HG03439 (cell line): ENCODE measurements at regions not wholly inside any gene's neighbourhood (a gene's known extent, or its start where the extent isn't known, plus 50 kb on each side); places are given as distances from the start of the nearest gene placed in this dataset.
"Not testable (repeated sequence)": the region's sequence is repeated elsewhere in the genome, so short reads cannot be mapped to it uniquely, and the experiment has no call there.

Experiments
- ATAC-seq: cut with Tn5 transposase; IDR thresholded peaks from one replicate; pipeline ENCODE4 v1.9.1; 2021; ENCODE audit warnings: mild to moderate bottlenecking, moderate library complexity; ENCODE audit not compliant: unreplicated experiment

DNA sequence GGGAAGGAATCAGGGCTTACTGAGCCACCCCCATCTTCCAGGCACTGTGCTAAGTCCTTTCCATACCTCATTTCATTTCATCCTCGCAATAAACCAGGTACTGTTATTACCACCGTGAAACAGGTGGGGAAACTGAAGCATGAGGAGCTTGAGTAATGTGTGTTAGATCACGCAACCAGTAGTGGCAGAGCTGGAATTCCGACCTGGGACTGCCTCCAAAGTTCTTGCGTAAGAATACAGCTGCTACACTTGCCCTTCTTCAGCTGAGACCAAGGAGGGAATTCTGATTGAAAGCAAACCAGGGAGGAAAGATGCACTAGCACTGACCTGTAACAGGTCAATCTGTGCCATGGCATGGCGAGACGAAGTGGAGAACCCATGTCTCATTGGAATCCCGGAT is 113.4 kb upstream of the MSX2 start:
- ATAC-seq: no peak

DNA sequence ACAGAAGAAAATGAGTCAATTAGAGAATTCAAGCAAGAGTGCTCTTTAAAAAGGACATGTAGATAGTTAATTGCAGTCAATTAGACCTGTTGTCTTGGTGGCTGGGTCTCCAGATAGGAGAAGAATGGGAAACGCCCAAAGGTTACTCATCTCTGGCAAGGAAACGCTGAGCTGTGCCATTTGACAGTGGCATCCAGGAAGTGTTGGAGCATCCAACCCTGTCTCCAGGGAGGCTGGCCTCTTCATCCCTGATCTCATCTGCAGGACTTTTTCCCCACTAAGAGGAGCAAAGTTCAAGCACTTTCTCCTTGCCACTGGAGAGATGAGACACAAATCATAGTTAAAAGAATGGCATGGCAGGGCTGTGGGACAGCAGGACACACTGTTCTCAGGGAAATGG is 111.7 kb upstream of the MSX2 start:
- ATAC-seq: no peak

DNA sequence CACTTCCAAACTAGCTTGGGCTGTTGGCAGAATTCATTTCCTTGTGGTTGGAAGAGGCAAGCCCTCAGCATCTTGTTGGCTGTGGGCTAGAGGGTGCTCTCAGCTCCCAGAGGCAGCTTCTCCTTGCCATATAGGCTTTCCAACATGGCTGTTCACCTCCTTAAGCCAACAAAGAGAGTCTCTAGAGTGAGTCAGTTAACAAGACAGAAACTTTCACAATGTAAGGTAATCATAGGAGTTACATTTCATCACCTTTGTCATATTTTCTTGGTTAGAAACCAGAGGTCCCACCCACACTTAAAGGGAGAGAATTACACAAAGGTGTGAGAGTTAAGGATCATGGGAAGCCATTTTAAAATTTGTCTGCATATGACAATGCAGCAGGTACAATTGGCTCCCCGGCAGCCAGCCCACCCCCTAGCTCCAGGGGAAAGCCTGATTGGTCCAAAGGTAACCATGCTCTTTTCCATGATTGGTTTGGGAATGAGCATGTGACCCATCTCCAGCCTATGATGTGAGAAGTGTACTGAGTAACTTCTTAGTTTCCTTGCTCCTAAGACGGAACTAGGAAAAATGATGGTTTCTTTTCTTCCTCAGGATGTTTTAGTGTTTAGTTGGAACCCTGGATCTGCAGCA is 109.8 kb upstream of the MSX2 start:
- ATAC-seq: no peak

DNA sequence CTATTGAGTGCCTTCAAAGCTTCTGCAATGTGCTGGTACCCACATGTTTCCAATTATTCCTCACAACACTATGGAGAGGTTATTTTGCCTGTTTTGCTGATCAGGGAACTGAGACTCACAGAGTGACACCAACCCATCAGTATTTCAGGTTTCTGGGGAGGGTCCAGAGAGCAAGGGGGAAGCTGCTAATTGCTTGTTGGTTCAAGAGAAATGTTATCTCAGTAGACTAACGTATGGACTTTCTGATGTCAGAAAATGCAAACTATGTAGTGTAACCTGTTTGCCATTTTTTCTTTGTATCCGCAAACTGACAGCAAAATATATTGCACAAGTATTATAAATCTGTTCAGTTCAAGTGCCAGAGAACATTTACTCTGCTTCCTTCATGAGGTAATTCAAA is 108.3 kb upstream of the MSX2 start:
- no peak for ATAC-seq

DNA sequence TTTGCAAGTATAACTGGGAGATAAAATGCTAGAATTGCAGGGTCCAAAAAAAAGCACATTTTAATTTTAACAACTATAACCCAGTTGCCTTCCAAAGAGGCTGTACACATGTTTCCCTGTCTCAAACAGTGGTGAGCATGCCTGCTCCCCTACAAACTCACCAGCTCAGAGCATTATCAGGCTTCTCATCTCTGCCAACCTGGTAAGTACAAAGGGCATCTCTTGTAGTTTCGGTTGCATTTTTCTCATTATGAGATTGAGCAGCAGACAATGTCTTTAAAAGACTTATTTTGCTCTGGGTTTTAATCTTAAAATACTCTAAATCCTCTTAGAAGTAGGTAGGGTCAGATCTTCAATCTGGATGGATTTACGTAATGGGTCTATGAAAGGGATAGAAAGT is 107.1 kb upstream of the MSX2 start:
- ATAC-seq: no peak

DNA sequence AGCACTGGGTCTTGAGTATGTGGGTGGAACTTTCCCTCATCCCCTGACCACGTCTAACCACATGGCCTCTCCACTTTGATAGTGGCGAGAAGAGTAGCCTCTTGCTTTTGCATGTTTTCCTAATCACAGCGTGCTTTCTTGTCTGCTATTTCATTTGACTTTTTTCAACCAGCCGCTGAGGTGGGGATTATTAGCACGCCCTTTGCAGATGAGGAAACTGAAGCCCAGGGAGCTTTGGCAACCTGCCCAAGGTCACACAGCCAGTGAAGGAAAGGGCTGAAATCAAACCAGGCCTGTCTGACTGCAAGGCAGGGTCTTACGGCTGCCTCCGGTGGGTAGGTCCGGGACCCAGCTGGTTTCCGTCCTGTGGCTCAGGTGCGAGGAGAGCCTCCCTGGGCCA is 106.5 kb upstream of the MSX2 start:
- no peak for ATAC-seq

DNA sequence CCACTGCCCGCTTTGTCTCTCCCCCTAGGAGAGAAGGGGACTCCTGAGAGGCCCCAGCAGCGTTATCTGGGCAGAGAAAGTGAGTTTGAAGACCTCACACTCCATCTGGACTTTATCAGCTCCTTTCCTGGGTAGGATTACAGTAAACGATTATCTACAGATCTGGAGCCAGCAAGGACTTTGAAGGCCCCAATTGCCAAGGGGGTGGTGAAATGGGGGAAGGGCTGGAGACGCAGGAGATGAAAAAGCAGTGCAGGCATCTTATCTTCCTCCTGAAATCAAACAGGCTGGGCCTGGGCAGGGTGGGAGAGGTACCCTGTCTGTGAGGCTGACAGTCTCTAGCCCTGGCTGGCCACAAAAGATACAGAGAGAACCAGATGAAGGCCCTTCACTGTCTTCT is 105.8 kb upstream of the MSX2 start:
- no peak for ATAC-seq

DNA sequence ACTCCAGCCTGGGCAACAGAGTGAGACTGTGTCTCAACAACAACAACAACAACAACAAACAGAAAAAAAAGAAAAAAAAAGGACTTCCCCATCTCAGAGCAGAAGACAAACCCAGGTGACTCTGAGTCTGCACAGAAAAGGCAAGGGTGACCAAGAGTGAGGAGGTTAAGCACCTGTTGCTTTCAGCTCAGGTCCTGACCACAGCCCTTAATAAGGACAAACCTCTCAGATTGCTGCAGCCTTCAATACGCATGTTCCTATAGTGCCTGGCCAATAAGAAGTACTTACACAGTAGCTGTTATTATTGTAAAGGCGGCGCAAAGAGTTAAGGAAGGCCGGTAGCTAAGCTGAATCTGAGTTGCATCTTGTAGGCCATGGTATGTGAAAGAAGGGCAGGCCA is 102.3 kb upstream of the MSX2 start:
- ATAC-seq: no peak

DNA sequence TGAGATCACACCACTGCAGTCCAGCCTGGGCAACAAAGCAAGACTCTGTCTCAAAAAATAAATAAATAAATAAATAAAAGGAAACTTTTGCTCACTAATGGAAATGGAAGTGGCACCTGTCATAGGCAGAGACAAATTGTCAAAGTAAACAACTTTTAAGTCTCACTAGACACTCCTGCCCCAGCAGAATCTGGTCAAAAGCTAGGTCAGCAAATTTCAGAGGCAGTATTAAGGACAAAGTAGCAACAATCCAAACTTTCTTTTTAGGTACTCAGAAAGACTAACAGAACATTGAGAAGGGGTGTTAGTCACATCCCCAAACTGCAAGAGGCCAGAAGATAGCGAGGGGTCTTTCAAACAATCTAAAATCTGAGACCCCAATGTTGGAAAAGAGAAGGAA is 101.4 kb upstream of the MSX2 start:
- ATAC-seq: no peak

DNA sequence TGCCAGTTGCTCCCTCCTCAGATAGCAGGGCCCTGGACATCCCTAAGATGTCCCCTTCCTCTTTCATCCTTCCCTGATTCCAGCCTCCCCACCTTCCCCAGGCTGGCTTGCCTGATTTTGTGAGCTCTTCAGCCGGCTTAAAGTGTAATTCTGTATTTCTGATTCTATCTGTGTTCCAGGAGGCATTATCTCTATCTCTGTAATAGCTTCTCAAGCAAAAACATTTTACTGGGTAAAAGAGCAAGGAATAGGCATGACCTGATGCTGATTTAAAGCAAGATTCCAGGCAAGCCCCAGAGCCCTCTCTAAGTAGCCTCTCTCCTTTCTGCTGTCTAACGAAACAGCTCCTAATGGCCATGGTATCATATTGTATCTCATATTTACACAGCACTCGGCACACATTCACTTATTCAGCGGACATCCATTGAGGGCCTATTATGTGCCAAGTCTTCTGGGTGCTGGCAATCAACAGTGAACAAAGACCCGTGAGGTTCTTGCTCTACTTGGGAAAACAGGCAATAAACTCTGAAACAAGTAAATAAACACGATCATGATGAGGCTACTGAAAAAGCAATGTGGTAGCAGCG is 100.9 kb upstream of the MSX2 start:
- no peak for ATAC-seq

DNA sequence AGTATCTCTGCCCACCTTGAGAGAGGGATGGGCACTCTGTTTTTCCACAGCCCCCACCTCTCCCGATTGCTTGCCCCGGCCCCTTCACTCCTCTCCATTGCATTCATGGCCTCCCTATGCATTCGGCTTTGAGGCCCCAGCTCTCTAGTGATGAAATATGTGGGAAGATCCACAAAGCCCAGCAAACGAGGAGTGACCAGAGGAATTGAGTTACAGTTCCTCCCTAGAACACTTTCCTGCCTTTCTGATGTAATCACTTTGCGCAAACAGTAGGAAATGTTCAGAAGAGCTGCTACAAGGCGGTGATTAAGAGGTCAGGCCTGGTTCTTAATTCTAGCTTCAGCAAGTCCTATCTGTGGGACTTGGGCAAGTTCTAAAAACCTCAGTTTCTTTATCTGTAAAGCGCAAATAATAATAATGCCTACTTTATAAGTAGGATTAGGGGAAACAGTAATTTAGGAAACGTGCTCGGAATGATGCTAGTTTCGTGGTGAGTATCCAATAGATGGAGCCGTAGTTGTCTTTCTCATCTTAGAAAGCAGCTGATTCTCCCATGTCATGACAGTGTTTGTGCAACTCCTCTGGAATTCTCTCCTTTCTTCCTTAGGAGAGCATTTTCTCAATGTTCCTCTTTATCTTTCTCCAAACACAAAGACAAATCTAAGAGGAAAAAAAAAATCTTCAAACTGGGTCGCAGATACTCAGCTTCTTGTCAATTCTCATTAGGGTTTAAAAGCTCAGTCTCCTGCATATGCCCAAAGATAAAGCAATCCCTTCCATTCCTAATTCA is 99.5 kb upstream of the MSX2 start:
- ATAC-seq: no peak

DNA sequence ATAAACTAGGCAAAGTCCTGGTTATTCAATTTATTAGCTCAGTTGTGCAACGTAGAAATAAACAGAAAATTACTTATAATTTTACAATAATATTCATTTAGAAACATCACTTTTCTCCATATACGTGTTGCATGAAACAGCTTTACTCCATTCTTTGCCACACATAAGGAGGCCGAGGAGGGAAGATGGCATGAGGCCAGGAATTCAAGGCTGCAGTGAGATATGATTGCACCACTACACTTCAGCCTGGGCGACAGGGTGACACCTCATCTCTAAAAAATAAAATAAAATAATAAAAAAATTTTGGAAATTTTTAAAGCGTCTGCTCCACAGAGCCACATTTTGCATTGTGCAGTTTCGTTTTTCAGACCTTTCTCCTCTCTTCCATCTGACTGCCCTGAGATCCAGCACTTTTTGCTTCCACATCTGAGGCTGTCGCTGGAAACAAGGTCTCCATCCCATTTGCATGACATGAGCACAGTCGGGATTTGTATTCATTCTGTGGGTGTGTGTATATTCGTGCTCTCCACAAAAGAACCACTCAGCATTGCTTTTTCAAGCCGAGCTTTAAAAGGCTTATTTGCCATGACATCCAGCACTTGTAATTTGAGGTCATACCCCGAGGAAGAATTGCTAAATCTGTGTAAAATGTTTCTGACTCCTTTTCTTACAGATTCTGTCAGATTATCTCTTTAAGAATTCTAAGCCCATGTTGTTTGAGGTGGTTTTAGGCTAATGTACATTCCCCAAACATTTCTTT is 98.6 kb upstream of the MSX2 start:
- ATAC-seq: no peak

DNA sequence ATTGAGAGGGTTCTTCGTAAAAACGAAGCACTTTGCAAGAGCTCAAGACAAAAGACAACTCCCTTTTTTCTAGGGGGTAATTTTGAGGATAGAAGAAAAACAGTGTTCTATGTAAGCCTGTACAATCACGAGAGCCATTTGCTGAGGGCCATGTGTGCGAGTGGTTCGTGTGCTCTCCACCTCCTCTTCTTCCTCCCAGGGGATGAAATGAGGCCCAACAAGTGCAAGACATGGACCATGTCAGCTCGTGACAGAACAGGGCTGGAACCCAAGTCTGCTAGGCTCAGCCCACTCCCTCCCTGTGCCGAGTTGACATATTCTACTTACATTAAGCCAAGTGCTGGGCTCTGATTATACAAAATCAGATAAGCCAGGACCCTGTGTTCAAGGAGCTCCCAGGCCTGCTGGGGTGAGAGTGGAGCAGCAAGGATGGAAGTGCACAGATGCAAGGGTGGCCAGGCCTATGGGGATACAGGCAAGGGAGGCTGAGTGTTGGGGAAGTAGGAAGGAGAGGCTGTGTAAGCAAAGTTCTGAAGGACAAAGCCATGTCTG is 97.9 kb upstream of the MSX2 start:
- no peak for ATAC-seq

DNA sequence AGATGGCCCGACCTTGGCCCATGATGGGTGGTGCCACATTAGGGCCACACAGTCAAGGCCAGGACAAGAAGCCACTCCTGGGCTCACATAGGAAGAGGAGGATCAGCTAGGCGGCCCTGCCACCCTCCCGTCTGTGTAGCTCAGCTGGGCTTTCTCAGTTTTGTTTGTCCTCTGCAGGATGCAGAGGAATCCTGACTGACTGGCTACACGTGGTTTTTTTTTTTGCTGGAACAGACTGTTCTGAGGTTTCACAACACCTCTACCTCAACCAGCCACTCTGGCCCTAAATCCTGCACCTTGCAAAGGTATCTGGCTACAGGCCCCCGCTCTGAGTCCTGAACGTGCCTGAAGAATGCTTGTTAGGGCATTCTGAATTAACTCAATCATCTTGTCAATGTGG is 88.3 kb upstream of the MSX2 start:
- ATAC-seq: no peak

DNA sequence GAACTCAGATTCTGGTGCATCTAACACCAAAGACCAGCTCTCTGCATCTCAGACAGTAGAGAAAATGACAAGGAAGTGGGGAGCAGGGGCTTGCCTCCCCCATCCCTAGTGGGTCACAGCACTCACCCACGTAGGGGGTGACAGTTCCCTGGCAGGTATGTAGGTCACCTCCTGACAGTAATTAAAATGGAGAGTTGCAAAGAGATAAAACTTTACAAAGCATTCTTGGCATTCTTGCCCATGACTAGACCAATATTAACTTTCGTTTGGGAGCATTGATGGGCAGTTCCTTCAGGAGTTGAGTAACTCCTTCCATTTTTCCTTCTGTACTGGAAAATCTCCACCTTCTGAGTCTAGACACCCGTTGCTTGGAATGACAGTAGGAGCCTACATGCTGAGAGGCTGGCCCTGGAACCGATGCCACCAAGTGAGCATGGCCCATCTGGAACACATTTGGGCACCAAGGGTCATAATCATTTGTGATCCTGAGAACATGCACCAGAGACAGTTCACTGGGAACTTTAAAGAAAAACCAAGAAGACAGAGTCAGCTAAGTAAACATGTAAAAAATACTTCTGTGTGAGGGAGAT is 81.5 kb upstream of the MSX2 start:
- ATAC-seq: no peak

DNA sequence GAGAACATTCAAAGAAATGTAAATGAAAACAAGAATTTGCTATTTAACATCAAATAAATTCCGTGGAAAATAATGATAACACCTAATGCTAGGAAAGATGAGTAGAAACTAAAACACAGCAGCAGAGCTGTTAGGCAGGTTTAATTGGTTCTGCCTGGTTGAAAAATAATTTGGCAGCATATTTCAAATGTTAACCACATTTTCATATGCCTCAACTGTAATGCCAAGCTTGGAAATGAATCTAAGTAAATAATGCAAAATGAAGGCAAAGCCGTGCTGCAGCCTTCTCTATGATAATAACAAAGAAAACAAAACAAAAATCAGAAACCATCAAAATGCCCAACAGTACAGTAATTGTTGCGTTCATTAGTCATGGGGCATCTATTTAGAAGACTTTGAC is 79.9 kb upstream of the MSX2 start:
- ATAC-seq: no peak

DNA sequence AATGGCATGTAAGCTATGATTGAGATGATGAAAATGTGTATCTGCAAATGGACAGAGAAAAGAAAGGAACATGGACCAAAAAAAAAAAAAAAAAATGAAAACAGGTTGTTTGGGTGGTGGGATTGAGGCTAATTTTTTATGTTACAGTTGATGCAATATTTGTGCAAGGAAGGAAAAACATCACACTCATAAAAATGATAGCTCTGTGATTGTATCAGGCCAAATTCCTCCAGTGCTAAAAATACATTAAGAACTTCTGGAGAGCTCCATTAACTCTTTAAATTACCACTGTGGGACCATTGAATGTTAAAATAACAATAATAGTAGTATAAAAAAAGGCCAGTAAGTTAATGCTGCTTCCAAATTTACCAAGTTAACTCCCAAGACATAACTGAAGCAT is 79.5 kb upstream of the MSX2 start:
- ATAC-seq: no peak

DNA sequence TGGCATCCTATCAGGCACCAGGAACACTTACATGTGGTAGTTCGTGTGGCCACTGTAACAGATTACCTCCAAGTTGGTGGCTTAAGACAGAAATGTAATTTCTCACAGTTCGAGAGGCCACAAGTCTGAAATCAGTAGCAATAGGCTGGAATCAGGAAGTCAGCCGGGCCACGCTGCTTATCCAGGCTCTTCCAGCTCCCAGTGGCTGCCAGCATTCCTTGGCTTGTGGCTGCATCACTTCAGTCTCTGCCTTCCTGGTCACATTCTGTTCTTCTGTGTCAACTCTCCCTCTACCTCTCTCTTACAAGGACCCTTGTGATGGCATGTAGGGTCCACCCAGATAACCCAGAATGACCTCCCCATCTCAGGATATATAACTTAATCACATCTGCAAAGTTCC is 78.7 kb upstream of the MSX2 start:
- ATAC-seq: no peak

DNA sequence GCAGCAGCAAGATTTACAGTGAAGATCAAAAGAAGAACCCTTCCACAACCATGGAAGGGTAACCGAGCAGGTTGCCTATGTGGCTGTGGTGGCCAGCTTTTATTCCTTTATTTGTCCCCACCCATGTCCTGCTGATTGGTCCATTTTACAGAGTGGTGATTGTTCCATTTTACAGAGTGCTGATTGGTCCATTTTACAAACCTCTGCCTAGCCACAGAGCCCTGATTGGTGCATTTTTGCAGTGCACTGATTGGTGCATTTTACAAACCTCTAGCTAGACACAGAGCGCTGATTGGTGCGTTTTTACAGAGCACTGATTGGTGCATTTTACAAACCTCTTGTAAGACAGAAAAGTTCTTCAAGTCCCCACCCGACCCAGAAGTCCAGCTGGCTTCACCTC is 75.8 kb upstream of the MSX2 start:
- ATAC-seq: not testable (repeated sequence)

DNA sequence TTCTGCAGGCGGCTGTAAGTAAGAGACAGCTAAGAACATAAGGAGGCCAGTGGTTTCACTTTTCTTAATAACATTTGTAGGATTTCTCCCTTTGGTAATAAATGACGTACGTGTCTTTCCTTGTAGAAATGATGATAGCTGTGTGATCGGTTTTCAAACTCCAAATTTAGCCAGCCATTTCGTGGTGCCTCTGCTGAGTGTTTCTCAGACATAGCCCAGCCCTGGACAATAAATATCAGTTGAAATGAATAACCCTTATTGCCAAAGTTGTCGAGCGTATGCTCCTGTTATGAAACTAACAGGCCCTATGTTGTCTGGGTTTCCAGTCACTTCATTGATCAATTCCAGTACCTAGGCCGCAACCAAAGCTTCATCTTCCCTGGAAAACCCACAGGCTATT is 75.0 kb upstream of the MSX2 start:
- ATAC-seq: no peak

DNA sequence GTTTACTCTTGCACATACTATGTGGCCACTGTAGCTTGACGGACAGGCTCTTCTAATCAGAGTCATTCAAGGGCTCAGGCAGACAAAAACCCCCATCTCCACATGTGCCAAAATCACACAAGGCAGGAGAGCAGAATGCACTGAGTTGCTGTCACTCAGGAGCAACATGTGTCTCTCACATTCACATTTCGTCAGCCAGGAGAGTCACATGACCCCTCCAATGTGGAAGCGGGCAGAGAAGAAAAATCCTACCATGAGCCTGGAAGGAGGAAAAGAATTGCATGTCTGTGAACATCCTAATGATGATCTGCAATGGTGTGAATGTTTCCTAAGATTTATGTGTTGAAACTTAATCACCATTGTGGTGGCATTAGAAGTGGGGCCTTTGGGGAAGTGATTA is 69.9 kb upstream of the MSX2 start:
- ATAC-seq: no peak
